ENCODE measurements at regions not wholly inside any gene's neighbourhood (a gene's known extent, or its start where the extent isn't known, plus 50 kb on each side); places are given as distances from the start of the nearest gene placed in this dataset.

GRCh38 chr11:26070714-26071380 lies 261.1 kb upstream of the ANO3 start:
- TF ChIP-seq CTCF (IDR thresholded peaks at IDR 0.05; ENCODE audit: low read length): no peak
- TF ChIP-seq EZH2 (IDR thresholded peaks at IDR 0.05; ENCODE audit: borderline replicate concordance, low read length): no peak
